NCI-H1092 treated with DMSO at 0.1 percent for 48 hours (cell line): ENCODE measurements at regions not wholly inside any gene's neighbourhood (a gene's known extent, or its start where the extent isn't known, plus 50 kb on each side); places are given as distances from the start of the nearest gene placed in this dataset.

ENCODE experiments used
- DNase-seq: peaks from one replicate; lab custom pipeline; 2025; lab: John Stamatoyannopoulos, UW

- DNase-seq = no peak
Measured at GRCh38 chr2:150977296-150977695, 284.4 kb downstream of the RBM43 start.

- no peak for DNase-seq
Measured at GRCh38 chr2:150976604-150977003, 285.1 kb downstream of the RBM43 start.

- no peak for DNase-seq
Measured at GRCh38 chr2:150974864-150975263, 286.8 kb downstream of the RBM43 start.

GRCh38 chr2:150974234-150974633 lies 287.4 kb downstream of the RBM43 start:
- no peak for DNase-seq

- no peak for DNase-seq
Measured at GRCh38 chr2:150971910-150972309, 289.8 kb downstream of the RBM43 start.

- DNase-seq = no peak
Measured at GRCh38 chr2:150963336-150963735, 298.3 kb downstream of the RBM43 start.

GRCh38 chr2:150955231-150955630 lies 306.4 kb downstream of the RBM43 start:
- DNase-seq = no peak

GRCh38 chr2:150946831-150947230 lies 314.8 kb downstream of the RBM43 start:
- no peak for DNase-seq

GRCh38 chr2:150944315-150944714 lies 317.3 kb downstream of the RBM43 start:
- DNase-seq = no peak

- DNase-seq = no peak
Measured at GRCh38 chr2:150939087-150939486, 322.6 kb downstream of the RBM43 start.

- no peak for DNase-seq
Measured at GRCh38 chr2:150938527-150938926, 323.1 kb downstream of the RBM43 start.

GRCh38 chr2:150937030-150937429 lies 324.6 kb downstream of the RBM43 start:
- no peak for DNase-seq

- no peak for DNase-seq
Measured at GRCh38 chr2:150931451-150931850, 330.2 kb downstream of the RBM43 start.

GRCh38 chr2:150925611-150926010 lies 336.1 kb downstream of the RBM43 start:
- no peak for DNase-seq

- no peak for DNase-seq
Measured at GRCh38 chr2:150924878-150925277, 336.8 kb downstream of the RBM43 start.

- DNase-seq = no peak
Measured at GRCh38 chr2:150919901-150920300, 341.8 kb downstream of the RBM43 start.

GRCh38 chr2:150917961-150918713 lies 343.5 kb downstream of the RBM43 start:
- DNase-seq = no peak

- no peak for DNase-seq
Measured at GRCh38 chr2:150916467-150917396, 344.9 kb downstream of the RBM43 start.

- no peak for DNase-seq
Measured at GRCh38 chr2:150911766-150912280, 349.8 kb downstream of the RBM43 start.

- DNase-seq = no peak
Measured at GRCh38 chr2:150909613-150910012, 352.1 kb downstream of the RBM43 start.

- DNase-seq = no peak
Measured at GRCh38 chr2:150909090-150909489, 352.6 kb downstream of the RBM43 start.

GRCh38 chr2:150907466-150907865 lies 354.2 kb downstream of the RBM43 start:
- DNase-seq = no peak

GRCh38 chr2:150903461-150903860 lies 358.2 kb downstream of the RBM43 start:
- DNase-seq = no peak
